ENCODE measurements at regions not wholly inside any gene's neighbourhood (a gene's known extent, or its start where the extent isn't known, plus 50 kb on each side); places are given as distances from the start of the nearest gene placed in this dataset.

DNA sequence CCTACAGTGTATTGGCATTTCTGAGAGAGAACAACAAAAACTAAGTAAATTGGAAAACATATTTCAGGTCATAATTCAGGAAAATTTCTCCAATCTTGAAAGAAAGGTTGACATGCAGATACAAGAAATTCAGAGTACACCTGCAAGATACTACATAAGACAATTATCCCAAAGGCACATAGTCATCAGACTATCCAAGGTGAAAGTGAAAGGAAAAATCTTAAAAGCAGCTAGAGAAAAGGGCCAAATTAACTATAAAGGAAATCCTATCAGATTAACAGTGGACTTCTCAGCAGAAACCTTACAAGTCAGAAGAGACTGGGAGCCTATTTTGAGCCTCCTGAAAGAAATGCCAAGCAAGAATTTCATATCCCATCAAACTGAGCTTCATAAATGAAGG lies 449.0 kb upstream of the MMADHC start:
- DNase-seq = no peak

DNA sequence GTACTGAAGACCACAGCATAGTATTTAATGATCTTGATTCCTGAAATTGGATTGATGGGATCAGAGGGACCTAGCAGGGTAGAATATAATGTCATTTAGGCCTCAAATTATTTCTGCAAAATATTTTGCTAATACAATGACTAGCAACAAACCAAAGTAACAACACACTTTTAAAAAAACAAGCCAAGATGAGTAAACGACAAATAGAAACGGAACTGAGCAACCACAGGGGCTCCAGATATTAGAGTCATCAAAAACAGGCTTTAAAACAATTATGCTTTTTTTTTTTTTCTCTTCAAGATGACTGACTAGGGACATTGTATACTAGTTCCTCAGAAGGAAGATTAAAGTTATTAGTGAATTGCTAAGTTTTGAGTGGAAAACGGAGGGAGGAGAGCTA lies 447.1 kb upstream of the MMADHC start:
- no peak for DNase-seq

DNA sequence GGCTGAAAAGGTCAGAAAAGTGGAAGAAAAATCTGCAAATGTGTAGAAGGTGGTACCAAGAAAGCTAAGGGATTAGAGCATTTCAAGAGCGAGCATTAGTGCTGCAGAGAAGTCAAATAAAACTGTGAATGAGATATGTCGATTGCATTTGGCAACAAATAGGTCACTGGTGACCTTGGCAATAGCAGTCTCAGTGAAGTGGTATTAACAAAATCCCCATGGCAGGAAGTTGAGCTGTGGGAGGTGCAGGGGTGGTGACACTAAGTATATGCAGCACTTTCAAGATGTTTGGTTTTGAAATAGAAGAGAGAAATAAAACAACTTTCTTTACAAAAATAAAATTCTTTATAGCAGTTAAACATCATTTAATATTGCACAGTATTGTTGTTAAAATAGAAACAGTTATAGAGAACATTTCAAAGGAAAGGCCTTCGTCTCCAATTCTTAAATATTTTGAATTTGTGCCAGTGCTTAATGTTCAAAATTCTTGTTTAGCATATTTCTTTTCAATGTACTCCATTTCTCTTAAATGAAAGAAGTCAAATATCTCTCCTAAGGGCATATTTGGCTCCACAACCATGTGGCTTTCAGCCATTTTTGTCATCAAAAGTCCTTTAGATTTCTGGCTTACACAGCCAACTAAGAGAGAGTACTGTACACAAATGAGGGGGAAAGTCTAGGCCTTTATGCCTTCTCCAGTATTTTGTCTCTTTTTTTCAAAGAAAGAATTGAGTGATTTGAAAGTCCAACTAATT lies 443.0 kb upstream of the MMADHC start:
- no peak for DNase-seq

DNA sequence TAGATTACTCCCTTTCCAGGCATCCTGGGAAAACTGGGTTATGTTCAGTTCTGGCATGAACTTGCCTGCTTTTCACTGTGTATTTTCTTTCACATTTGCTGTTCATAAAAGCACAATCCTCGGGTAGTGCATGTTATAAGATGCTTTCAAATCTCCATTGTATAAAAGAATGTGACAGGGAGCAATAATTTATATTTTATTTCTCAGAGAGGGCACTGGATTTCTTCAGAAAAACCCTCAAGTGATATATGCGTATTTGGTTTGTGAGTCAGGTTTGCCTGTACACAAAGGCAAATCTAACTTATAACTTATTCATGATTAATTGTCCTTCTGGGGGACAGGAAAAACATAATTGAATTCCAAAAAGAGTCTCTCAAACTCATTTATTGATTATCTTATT lies 440.7 kb upstream of the MMADHC start:
- no peak for DNase-seq

DNA sequence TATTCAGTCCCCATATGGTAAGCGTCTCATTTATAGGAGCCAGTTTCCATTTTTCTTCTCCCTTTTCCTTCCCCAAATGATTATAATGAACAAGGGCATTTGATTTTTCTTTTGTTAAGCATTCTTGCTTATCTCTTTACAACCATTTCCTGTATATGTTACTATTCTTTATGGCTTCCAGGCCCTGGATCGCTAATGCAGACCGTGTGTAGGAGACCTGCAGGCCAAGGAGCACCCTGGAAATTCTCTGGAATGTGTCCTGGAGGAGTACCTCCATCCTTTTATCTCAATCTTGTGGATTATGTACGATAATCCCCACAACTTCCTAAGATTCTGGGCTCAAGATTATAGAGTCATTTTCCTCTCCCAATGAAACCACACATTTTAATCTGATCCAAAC lies 439.6 kb upstream of the MMADHC start:
- no peak for DNase-seq

DNA sequence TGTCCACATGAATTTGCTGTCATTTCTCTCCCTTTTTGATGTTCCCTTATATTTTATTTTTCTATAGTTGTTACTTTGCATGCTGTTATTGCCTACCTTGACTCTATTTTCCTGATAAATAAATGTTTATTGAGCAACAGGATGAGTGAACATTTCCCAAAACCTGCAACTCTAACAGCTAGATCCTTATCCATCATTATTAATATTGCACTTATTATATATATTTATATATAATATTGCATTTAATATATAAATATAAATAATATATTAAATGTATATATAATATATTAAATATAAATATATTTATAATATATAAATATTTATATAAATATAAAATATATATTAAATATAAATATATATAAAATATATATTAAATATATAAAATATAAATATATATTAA lies 436.1 kb upstream of the MMADHC start:
- no peak for DNase-seq

DNA sequence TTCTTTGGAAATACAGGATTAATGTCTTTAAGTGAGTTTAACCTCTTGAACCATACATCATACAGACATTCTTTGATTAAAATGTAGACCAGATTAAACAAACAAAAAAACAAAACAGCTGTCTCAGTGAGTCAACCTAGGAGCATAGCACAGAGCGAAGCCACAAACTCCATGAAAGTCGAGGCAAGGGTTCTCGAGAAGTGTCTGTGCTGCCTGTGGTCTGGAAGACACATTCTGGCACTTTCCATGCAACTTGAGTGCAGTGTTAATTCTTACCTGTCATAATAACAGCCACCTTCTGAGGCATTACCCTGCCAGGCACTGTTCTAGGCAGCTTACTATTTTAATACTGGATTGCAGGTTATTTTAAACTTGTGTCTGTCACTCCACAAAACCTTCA lies 435.5 kb upstream of the MMADHC start:
- DNase-seq = no peak

DNA sequence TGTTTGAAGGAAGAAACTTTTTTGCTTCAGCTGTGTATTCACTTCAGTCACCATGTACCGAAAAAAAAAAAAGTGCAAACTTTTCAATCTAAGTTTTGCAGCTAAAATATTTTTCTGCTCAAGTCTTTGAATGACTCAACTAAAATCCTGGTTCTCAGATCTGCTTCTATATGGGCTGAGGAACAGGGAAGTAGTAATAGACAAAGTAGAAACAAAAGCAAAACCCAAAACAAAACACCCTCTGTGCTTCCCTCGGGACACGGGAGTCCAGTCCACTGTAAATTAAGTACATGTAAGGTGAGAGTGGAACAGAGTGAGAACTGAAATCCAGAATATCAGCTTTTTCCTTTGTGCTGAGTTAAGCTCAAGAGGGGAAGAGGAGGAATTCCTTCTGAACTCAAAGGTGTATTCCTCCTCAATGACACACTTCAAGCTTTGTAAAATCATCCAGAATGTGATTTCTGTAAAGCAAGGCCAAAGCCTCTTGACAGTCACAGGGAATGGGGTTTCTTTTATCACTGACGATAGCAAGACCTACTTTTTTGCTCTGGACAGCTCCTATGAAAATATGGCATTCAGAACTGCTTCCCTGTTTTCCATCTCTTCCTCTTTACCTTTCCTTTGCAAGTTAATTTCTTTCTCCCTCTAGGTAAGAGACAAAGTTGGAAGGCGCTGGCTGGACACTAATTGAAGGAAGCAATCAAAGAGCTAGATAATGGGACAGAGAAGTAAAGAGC lies 433.5 kb upstream of the MMADHC start:
- DNase-seq = no peak

DNA sequence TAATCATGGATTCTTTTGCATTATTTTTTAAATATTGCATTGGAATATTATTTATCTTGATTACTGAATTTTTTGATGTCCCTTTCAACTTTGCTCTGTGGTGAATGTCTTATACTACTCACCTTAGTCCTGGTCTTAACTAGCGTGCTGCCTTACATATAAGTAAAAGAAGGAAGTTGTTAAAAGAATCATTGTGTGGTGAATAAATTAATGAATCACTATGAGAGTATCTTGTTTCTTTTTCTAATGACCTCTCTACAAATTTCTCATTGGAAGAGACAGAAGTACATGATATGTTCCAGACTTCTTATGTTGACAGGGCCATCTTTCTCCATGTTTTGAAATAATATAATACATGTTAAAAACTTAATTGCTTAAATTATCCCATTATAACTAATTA lies 432.6 kb upstream of the MMADHC start:
- no peak for DNase-seq

DNA sequence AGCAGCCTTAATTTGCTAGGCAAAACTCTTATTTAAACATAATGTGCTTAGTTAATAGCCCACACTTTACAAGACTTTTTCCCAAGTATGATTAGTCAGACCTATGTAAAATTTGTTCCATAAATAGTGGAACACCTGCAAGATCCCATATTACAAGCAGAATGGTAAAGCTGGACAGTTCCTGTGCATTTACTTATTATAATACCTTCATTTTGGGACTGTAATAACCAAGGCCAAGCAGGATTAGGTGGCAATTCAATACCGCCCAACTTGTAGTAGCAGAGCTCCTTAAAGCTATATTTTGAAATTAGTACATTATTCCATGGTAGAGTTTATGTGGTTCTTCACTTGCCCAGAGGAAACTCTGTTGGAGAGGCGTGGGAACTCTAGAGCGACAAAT lies 431.5 kb upstream of the MMADHC start:
- no peak for DNase-seq

DNA sequence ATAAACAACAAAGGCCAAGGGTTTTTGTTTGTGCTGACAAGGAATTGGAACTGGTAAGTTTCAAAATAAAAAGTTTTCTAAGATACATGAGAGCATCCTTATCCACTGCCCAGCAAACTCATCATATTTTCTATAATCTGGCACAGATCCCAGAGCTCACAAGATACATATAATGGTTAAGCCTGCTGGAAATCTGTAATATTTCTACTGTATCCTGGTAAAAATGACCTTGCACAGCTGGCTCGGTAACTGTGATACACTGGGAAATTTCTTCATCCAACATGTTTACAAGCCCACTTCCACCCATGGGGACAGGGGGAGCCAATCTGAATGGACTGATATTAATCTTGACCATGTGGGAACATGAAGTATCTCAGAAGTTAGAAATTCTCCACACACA lies 425.4 kb upstream of the MMADHC start:
- DNase-seq = no peak

DNA sequence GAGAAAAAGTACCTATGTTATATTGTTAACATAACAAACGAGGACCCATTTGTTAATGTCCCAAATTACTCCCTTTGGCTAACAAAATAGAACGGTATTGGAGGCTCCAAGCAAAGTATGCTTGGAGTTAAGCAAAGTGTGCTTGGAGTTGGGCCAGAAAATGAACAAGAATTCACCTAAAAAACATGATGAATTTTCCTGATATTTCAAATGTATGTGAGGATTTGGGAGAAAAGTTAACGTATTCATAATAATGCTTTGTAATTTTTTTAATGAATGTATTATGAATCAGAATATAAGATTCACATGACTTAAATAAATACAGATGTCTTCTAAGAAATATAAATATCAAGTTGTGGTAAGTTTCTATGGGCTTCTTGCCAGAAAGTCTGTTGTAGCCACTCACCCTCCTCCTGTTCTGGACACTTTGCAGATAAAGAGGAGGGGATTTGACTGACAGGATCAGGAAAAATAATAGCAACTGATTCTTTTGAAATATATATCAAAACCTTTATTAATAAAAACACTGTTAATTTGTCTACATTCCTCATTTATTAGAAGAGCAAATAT lies 423.7 kb upstream of the MMADHC start:
- DNase-seq = no peak

DNA sequence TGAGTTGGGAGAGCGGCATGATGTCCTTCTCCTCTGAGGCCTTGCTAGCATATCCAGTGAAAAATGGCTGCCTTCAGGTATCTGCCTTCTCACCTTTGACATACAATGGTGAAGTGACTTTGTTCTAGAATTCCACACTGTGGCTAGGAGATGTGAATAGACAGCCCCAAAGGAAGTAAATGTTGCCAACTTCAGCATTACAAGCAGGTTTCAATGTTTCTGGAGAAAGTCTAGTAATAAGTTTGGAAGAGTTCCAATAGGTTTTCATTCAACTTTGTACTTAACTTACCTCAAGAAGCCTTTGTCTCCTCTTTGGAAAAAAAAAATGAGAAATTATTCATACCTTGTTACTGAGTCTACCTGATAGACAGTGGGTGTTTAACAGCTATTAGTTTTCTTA lies 421.3 kb upstream of the MMADHC start:
- no peak for DNase-seq

DNA sequence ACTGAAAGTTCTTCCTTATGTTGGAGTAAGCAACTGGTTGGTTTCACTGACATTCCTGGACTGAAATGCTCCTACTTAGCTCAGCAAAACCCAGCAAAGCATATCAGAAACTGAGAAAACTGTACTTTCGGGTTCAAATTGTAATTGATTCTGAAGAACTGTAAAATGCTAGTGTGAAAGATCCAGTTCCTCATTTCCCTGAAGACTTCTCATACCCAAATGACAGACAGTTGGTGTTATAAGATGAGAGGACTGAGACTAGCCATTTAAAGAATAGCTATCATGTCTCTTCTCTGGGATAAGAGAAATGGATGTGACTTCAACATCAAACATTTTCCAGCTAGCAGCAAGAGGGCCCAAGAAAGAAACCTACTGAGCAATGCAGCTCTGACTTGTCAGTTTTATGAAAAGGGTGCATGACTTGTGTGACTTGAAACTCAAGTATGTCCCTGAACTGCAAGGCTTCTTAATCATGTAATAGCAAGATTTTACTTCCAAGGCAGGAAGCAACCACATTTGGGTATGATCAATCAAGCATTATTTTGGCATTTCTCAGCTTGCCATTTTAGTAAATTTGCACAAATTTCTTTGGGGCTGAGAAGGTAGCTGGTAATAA lies 420.3 kb upstream of the MMADHC start:
- DNase-seq = no peak

DNA sequence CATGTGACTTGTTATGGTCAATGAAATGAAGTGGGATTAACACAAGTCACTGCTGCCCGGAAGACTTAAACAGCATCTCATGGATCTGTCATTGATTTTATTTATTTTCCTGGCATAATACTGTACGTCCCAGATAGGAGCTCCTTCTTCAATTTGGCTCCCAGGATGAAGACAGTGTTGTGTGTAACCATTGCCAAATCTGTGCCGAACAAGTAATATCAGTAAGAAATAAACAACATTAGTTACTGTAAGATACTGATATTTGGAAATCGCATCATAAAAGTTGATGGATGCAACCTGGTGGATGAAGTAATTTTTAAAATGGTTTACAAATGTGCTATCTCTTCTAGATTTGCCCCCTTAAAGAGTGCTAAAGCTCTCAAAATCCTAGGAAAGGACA lies 419.0 kb upstream of the MMADHC start:
- no peak for DNase-seq

DNA sequence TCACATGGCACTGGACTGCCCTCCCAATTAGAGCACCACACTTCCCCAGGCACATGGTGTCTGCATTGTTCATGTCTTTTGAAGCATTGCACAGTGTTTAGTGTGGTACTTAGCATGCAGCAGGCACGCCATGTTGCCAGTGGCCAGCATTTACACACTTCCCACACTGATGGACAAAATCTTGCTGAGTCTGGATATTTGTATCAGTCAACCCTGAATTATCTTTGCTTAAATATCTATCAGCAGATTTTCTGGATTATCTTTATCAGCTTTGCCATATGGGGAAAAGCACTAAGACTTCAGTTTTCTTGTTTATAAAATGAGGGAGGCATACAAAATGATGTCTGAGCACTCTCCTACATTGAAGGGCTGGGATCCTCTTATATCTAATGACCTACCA lies 416.0 kb upstream of the MMADHC start:
- DNase-seq = no peak

DNA sequence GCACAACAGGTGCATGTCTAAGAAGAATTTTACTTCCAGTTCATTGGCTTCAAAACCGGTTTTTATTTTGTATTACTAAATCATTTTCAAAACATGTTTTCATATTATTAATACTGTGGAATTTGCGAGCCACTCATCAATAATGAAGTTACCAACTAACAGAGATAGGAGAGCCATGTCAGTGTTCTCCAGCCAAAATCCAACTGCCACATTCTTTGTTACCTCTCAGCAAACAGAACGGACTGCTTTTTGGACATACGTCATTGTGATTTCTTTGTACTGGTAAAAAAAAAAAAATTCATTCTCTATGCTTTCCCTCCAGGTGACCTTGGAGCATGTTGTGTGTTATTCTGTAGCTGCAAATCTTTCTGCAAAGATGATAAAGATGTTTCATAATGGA lies 414.2 kb upstream of the MMADHC start:
- no peak for DNase-seq

DNA sequence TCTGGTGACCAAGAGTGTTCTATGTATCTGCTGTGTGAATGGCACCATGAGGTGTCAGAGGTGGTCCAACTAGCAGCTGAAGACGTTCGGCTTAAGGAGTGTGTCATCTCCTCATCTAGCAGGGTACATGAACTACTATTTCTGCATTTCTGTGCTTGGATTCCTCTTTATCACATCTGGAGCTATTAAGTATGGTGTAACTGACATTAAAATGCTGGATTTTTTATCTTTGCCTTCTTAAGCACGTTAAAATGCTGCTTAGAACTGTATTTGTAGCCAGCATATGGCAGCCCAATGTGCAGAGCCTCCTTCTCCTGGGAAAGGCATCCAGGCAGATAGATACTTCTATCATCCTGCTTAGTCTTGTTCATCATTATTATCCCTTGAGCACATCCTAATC lies 409.3 kb upstream of the MMADHC start:
- no peak for DNase-seq

DNA sequence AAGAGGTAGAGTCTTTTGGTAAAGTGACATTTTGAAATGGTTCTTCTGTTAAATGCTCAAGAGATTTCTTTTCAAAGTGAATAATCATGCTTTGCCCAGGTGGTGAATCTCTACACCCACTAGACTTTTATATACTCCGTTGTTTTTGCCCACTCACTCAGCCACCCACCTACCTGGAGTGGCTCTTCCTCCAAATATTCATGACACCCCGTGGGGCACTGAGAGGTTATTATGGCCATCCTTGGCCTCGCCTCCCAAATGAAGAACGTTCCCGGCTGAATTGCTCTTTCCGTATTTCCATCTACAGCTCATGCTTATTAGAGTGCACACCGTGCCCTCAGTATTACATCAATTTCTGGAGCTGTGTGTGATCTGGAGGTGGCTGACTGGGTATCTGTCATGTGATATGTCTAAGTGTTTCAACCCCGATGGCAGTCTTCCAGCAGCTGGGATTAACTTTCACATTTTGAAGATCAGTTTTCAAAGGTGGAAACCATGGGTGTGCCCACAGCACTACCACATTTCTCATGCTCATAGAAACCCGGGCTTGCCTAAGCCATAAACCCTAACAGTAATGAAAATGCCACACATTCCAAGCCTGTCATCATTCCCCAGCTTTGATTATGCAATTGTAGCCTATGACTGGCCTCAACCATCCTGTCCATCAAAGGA lies 406.6 kb upstream of the MMADHC start:
- no peak for DNase-seq

DNA sequence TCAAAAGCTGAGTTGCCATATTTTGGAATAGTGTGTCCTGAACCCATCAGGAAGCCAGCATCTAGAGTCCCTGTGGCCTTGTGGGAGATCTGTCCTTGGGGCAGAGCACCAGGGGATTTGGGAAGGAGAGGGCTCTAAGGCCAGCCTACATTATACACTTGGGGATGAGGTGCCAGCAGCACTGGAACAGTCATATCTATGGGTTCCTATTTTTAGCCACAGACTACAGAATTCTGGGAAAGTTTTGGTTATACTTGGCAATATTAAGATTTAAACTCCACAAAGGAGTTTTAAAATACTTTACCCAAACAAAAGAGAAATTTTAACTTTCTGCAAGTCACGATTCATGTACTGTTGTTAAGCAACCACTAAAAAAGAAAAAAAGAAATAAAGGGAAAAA lies 405.7 kb upstream of the MMADHC start:
- no peak for DNase-seq

DNA sequence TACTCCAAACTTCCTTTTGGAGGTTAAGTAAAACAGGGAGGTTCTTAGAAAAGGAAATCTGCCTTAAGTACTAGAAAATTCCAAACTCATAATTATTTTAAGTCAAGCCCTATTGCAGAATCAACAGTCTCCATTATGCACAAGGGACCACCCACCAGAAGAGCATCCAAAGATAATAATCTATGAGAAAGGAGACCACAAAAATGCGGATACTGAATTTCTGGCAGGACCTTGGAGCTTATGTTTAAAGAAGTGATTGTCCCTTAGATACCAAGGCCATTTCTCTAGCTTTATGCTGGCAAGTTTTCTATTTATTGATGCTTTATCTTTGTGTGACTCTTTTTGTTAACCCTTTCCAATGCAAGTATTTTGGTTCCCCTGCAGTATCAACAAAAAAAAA lies 404.0 kb upstream of the MMADHC start:
- no peak for DNase-seq

DNA sequence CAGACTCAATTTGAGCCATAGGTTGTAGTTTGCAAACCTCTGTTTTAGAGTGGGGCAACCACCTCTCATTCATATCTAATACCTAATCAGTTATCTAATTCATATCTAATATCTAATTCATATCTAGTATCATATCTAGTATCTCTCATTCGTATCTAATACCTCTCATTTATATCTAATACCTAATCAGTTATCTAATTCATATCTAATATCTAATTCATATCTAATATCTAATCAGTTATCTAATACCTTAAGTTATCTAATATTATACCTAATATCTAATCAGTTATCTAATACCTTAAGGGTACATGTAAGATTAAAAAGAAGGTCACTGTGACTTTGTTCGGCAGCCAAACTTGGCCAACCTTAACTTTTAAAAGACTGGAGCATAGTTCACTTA lies 403.4 kb upstream of the MMADHC start:
- DNase-seq = no peak

DNA sequence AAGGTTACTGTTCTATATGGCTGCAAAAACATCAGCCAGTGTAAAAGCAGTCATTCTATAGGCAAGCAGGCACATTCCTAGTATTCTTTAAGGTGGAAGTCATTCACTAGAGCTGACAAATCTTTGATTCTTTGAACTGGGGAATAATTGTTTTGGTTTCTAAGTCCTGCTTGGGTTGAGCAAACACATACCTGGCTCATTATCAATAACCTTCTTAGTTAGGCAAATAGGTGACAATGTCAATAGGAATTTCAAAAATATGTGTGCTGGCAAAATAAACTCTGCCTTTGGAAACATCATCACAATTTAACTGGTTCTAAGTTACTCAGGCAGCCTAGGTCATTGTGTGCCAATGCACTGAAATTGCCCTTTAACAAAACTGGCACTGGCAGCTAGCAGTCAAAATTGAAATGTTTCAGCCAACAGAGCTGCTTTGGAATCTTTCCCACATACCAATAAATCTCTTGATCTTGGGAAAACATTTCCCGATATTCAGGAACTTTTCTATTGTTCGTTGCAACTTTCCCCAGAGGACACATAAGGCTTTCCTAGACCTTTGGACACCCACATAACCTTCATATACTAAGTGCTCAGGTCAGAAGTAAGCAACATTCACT lies 402.0 kb upstream of the MMADHC start:
- DNase-seq = no peak
